Sciatic nerve (tissue), 2 donors: ENCODE measurements at regions not wholly inside any gene's neighbourhood (a gene's known extent, or its start where the extent isn't known, plus 50 kb on each side); places are given as distances from the start of the nearest gene placed in this dataset.
A peak's percentile ranks its signal among the peaks of the same experiment; 100 is the strongest.
"Not testable (repeated sequence)": the region's sequence is repeated elsewhere in the genome, so short reads cannot be mapped to it uniquely, and the experiment has no call there.

Source experiments
- ATAC-seq: fragments of 200-7000 bp; cut with Tn5 transposase; one replicate; pipeline ENCODE4 v1.9.1; 2020; ENCODE audit warnings: mild to moderate bottlenecking, moderate library complexity
- DNase-seq: peaks from one replicate; pipeline ENCODE4 v3.0.0-alpha.2; 2020; ENCODE audit warnings: low spot score
- intact Hi-C: fragments of 100-400 bp; cut with DNase I; formaldehyde crosslinking; loops from one replicate; pipeline ENCODE4 v1.14.2; 2022
- donor health status: DM: no; HTN: no; CAD: no.
- donor health status: DM: no; HTN: no; CAD: no.

DNA sequence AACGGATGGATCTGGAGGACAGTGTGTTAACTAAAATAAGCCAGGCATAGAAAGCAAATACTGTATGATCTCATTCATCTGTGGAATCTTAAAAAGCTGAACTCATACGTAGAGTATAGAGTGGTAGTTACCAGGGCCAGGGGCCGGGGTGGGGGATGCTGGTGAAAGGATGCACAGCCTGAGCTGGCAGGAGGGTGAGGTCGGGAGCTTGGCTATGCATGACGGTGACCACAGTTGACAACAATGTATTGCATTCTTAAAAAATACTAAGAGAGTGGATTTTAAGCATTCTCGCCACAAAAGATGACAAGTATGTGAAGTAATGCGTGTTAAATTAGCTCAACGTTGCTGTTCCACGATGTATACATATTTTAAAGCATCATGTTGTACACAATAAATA, 351.3 kb downstream of the TMEM121 start:
- intact Hi-C loops, result no loop called here
- DNase-seq (no peak), ATAC-seq (no peak)

DNA sequence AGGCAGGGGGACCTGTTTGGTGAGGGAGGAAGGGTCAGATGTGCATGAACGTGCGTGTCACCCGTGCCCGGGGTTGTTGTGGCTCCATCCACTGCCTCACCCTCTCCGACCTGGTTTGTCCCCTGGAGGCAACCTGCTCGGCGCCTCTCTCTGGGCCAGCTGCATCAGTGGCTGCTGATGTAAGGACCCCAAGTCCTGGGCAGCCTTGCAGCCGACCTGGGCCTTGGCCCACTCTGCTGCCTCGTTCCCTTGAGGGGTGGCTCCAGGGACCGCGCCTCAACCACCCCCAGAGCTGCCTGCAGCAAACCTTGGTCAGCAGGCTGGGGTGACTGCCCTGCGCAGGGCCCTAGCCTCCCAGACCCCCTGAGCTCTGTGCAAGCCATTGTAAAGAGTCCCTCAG, 351.7 kb downstream of the TMEM121 start:
- DNase-seq (peak; percentile 41), ATAC-seq (no peak)
- intact Hi-C loops, result no loop called here

DNA sequence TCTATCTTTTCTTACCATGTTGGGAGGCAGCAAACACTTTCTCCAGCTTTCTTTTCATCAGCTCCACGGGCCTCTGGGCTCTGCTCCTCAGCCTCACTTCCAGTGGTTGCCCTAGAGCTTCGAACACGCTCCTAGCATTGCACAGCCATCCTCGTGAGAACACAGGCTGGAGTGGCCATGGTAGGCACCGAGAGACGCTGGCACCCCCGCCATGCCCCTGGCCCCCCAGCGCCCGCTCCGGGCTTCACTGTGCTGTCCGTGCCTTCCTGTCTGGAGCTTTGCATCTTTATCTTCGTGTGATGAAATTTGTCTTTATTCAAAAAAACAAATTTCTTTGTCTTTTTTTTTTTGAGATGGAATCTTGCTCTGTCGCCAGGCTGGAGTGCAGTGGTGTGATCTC, 352.2 kb downstream of the TMEM121 start:
- intact Hi-C loops, result no loop called here
- ATAC-seq, result no peak
- DNase-seq, result peak; percentile 31

DNA sequence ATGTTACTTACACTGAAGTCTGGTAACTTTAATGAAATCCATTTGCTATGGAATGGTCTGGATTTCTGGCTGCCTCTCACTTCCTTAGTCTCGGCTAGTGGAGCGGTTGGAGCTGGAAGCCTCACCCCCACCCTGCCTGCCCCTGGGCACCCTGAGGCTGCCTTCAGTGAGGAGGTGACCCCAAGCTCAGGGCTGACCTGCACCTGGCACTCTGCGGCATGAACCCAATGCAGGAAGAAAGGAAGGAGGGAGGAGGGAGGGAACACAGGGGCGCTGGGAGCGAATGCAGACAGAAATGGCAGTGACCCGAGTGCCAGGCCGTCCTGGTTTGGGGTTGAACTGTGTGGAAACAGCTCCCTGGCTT, 353.1 kb downstream of the TMEM121 start:
- ATAC-seq (no peak), DNase-seq (peak; percentile 33)
- intact Hi-C loops, result no loop called here

DNA sequence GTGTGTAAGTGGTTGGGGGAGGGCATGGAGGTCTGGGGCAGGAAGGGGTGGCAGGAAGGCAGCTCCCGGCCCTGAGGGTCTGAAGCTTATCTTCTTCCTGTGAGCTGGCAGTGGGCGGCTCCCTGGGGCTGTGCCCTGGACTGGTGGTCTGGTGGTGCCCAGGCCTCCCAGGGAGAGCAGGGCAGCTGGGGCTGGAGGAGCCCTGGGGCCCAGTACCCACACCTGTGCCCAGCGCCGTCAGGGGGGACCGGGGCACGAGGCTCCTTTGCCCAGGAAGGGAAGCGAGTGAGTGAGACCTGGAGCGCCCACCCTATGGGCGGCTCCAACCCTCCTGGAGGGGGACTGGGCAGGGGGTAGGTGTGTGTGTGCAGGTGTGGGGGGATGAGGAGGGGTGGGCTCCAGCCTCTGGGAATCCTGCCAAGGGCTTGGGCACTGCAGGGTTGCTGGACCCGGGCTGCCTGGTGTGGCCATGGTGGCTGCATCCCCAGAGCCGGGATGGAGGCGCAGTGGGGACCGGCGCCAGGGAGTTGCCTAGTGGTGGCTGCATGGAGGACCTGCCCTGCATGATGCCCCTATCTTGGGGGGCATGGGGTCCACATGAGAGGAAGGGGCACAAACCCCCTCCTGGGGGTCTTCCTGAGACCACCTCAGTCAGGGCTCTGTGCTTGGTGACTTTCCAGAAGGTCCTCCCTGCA, 353.6 kb downstream of the TMEM121 start:
- no peak for ATAC-seq
- DNase-seq, result peak; percentile 36
- intact Hi-C loops, result no loop called here

DNA sequence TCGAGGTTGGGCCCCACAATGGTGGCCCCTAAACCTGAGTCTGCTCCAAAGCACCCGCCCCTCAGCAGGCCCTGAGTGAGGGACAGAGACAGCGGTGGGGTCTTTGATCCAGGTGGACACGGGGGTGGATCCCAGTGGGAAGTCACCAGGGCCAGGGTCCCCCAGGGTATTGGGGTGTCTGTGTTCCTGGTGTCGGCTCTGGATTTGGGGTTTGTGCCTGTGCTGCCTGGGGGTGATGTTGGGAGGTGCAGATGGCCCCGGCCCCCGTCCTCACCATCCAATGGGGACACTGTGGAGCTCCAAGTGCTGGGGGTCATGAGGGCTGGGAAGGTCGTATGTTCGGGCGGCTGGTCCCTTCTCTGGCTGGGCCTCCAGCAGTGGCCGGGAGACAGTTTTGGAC, 354.2 kb downstream of the TMEM121 start:
- ATAC-seq (no peak), DNase-seq (peak; percentile 33)
- intact Hi-C loops, result no loop called here

DNA sequence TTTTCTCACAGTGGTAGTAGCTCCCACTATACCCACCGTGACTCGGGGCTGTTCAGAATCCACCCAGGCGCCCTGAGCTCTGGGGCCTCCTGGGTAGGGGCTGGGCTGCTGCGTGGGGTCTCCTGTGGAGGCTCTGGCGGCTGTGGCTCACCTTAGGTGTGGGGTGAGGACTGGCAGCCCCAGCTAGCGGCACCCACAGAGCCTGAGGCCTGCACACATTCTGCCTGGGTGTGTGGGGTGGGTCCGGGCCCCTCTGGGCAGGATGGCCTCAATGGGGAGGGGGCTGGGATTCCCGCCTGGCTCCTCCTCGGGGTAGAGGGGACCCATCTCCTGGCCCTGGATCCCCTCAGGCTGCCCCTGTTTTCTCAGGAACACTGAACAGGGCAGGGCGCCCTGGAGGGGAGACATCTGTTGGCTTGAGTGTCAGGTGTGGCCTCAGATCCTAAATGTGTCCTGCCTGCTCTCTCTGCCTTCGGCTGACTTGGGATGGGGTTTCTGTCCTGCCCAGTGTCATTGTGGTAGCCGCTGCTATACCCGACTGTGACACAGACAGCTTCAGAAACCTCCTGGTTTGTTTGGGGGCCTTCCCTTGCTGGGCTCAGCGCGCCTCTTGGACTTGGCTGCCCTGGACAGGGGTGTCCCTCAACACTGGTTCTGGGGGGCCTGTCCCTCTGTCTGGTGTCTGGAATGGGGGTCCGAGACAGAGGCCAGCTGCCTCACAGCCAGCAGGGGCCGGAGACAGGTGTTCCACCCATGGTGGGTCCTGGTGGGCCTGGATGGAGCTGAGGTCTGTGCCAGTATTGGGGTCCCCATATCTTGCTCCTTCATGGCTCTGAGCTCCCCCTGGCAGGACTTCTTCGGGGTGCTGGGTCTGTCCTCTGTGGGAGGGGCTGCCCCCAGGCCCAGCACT, 354.9 kb downstream of the TMEM121 start:
- peak; percentile 45 for DNase-seq
- intact Hi-C loops, result no loop called here
- ATAC-seq, result peak; percentile 20

DNA sequence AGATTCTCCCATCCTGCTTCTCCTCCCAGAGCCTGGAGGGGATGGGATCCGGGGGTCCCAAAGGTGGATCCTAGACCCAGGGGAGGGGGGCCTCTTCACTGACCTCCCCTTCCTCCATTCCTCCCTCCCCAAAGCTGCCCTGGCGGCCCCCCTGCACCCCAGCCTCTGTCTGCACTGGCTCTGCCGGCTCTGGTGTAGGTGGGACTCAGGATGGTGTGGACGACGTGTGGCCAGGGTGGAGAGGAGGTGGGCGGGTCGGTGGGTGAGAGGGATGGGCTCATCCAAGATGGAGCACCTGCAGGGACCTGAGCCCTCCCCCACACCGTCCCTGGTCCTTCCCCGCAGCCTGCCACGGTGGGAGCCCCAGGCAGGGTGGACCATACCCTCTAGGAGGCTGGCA, 355.6 kb downstream of the TMEM121 start:
- ATAC-seq, intact Hi-C loops: not testable (repeated sequence)
- DNase-seq, result peak; percentile 21

DNA sequence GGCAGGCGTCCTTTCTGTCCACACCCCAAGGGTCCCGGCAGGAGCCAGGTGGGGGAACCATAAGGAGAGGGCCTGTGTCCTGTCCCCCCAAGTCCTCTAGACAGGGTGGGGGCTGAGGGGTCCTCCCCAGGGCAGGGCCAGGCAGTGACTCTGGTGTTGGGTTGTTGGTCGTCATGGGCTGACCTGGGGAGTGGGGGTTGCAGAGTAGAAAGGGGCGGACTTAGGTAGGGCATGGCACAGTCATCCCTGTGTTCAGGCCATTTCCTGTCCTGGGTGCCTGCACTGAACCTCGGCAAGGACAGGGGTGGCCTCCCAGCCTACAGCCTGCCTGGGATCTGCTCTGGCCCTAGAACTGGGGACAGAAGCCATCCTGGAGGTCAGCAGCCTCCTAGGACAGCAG, 356.2 kb downstream of the TMEM121 start:
- intact Hi-C loops, result no loop called here
- peak; percentile 18 for DNase-seq
- ATAC-seq, result no peak

DNA sequence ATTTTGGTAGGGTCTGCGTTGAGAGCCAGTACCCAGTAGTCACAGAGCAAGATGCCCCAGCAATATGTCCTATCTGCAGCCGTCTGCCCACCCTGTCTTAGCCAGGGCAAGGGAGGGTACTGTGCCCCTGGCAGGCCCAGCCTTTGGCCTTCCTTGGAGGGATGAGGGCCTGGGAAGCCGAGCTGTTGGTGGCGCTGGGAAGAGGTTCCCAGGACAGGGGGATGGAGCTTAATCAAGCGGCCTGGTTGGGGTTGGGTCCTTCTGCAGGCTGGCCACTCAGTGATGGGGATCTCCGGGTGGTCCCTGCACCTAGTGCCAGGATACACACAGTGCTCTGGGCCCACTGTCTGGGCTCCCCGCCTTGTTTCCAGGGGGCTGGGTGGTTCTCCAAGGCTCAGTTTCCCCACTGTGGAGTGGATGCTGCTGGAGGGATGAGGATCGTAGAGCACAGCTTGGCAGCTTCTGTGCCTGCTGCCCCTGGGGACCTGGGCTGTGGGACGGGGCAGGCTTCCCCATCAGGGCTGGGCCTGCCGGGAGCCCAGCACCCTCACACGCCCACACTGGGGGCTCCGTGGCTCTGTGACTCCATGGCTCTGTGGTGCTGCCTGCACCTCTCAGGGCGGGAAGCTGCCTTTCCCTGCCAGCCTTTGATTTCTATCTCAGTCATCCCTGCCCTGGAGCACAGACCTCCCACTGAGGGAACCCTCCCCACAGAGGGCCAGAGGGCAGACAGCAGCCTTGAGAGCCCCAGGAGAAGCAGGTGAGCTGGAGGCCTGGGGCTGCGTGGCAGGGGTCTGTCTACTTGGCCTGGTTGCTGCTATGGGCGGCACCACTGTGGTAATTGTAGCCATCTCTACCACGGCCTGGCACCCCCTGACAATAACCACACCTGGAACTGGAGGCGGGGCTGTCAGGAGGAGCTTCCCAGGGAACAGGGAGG, 357.0 kb downstream of the TMEM121 start:
- no peak for ATAC-seq
- DNase-seq, result peak; percentile 19
- intact Hi-C loops, result no loop called here

DNA sequence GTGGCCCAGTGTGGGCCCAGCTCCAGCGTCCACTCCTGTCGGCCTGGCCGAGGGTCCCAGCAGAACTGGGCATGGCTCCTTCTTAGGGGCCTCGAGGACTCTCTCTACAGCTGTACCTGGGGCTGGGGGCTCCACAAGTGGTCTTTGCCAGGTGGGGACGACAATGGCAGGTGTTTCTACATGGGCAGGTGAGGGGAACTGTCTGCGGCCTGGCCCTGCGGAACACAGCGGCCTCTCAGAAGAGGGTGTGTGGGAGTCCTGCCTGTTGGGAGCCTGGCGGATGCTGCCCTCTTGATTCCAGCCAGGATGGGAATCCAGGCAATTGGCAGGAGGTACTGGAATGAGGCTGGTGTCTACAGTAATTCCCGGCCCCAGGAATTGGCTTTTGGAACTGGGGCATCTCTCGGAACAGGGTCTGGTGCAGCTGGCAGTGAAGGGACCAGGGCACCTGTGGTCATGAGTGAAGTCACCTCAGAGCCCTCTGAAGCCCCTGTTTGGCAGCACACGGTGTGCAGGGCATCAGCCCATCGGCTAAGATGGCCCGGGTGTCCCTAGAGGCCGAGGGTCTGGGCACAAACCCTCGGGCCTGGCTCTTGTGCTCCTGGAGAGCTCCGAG, 357.9 kb downstream of the TMEM121 start:
- DNase-seq, result peak; percentile 25
- intact Hi-C loops, ATAC-seq: not testable (repeated sequence)

DNA sequence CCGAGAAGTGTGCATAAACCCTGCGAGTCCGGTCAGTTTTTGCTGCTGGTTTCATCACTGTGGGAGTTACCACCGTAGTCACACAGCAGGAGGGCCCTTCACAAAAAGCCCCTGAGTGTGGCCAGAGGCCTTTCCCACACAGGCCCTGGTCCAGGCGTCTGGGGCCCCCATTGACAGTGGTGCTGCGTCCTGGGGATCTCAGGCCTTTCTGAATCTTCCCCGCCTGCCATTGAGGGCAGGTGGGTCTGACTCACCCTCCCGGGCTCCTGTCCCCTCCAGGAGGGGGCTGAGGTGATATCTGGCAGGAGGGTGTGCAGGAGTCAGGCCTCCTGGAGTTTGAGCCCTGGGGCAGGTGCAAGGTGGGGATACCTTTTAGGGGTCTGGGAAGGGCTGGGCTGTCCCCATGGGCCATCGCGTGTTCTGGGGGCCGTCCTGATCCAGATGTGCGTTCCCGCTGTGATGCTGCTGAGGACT, 358.5 kb downstream of the TMEM121 start:
- intact Hi-C loops, result no loop called here
- ATAC-seq (no peak), DNase-seq (peak; percentile 25)

DNA sequence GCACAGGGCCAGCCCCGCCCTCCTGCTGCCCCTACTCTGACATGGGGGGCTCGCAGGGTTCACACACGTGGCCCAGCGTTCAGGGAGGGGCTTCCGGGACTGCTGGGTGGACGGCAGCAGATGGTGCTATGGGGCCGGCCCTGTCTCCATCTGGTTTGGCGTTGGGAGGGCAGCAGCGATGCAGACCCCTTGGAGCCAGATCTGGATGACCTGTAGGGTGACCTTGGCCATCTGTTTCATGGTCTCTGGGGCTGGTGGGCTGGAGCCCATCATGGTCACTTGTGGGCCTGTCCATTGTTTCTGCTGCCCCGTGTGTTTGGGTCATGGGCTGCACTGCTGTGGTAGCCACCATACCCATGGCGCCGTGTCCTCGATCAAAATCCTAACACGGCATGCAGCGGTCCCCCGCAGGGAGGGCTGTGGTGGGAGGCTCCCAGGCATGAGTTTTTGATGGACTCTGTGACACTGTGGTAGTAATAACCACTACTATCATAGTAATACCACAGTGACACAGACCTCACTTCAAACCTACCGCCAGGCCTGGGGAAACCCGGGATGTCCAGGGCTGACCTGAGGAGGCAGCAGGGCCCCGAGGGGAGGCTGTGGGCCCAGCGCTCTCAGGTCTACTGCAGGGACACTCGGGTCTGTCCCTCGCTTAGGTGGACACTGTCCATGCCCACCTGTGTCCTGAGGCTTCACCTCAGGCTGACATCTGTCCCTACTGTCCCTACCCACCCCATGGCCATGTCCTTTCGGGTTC, 359.4 kb downstream of the TMEM121 start:
- DNase-seq, result peak; percentile 33
- intact Hi-C loops, result no loop called here
- ATAC-seq, result no peak

DNA sequence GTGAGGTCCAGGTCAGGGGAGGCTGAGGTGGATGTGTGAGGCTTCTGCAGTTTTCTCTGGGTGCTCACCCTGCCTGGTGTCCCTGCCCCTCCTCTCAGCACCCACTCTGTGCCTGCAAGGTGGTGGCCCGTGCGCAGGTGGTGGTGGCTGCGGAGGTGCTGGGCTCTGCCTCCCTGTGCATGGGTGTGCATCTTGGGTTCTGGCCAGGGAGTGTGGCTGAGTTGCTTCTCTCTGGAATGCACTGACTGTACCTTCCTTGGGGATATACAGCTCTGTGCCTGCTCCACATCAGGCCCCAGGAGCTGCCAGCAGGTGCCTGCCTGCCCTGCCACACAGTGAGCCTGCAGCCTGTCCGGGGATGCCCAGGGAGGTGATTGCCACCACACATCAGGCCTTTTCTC, 360.4 kb downstream of the TMEM121 start:
- ATAC-seq, DNase-seq, intact Hi-C loops: not testable (repeated sequence)

DNA sequence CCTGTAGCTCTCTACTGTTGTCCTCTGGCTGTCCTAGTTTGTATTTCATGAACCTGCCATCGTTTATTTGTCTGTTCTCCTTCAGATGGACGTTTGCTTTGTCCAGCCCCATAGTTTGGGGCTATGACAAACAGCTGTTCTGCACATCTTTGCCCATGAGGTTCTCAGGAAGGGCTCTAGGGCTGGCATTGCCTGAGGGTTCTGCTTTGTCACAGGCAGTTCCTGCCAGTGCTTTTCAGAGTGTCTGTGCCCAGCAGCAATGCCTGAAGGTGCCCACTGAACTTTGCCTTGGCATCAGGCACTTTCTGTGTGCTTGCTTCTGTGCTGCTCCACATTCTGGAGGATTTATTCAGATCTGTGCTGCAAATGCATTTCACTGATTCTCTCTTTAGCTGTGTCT, 361.3 kb downstream of the TMEM121 start:
- intact Hi-C loops, result no loop called here
- ATAC-seq (no peak), DNase-seq (no peak)

DNA sequence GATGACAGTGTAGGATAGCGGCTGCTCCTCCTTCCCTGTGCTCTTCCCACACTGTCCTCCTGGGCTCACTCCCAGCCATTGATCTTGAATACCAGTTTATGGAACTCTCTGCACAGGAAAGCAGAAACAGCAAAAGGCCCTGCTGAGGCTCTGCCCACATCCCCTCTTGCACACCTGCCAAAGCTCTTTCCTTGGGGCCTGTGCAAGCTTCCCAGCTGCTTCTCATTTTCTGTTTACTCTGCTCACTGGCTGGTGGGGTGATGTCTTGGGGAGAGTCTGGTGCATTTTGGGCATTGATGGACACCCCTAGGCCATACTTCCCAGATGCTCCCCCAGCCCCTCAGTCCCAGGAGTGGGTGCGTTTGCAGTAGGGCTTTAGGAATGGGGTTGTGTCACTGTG, 361.8 kb downstream of the TMEM121 start:
- intact Hi-C loops, result no loop called here
- DNase-seq, result no peak
- no peak for ATAC-seq

DNA sequence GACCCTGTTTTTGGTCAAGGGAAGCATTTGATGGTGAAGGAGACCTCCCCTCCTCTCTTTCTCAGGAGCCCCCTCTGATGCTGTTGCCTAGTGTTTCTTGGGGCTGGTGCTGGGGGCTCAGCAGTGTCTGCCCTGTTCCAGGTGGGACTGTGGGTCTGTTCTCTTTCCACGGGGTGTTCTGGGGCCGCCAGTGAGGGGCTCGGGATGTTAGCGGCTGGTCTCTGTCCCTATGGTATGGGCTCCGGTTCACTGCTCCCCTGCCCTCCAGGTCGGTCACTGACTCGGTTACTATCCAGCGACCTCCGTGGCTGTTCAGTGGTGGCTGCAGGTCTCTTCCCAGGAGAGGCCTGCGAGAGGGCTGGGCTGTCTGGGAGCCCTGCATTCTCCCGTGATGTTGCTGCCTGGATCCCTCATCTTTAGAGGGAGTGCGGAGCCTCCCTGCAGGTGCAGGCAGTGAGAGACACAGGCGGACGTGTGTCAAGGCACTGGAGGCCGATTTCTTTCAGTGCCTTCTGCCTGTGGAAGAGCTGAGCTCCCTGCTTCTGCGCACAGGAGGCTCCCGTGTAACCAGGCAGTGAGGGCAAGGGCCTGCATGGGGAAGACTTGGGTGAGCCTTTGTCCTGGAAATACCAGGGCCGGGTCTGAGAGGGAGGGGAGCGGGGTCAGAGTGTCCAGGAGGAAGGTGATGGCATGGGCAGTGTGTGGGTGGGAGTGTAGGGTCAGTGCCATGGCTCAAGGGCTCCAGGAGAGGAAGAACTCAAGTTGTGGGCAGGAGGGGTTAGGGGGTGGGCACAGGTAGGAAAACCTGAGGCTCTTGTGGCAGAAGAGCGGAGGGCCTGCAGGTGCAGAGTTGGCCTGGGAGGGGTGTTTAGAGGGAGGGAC, 362.6 kb downstream of the TMEM121 start:
- intact Hi-C loops, result no loop called here
- no peak for ATAC-seq
- DNase-seq, result peak; percentile 17
